Liver (tissue), 8 donors: ENCODE measurements at regions not wholly inside any gene's neighbourhood (a gene's known extent, or its start where the extent isn't known, plus 50 kb on each side); places are given as distances from the start of the nearest gene placed in this dataset.

Source experiments
- DNase-seq: peaks from one replicate; pipeline ENCODE4 v3.0.0-alpha.2; 2017; ENCODE audit warnings: low spot score
- H3K27ac ChIP-seq, 2 donors: one replicate each; pipeline ENCODE4 v1.7.0; 2013; ENCODE audit warnings: inconsistent platforms in 2 of 2, low read length in 2 of 2, control low read depth in 1 of 2, low read depth in 1 of 2, mild to moderate bottlenecking in 1 of 2
- H3K27me3 ChIP-seq, 4 donors: one replicate each; pipeline versions ENCODE4 v1.6.1 to v1.7.0; 2013; ENCODE audit warnings: low read length in 3 of 4, inconsistent platforms in 1 of 4, mild to moderate bottlenecking in 1 of 4, moderate library complexity in 1 of 4; ENCODE audit not compliant: control insufficient read depth in 4 of 4, insufficient read depth in 4 of 4
- H3K36me3 ChIP-seq, 4 donors: one replicate each; pipeline versions ENCODE4 v1.6.1 to v1.7.0; 2013; ENCODE audit warnings: low read length in 3 of 4, mild to moderate bottlenecking in 3 of 4, low read depth in 1 of 4, moderate library complexity in 1 of 4; ENCODE audit not compliant: control insufficient read depth in 4 of 4, insufficient read depth in 3 of 4
- H3K4me1 ChIP-seq, 4 donors: one replicate each; pipeline versions ENCODE4 v1.6.1 to v1.7.0; 2013; ENCODE audit warnings: low read length in 3 of 4, mild to moderate bottlenecking in 3 of 4, moderate library complexity in 1 of 4; ENCODE audit not compliant: control insufficient read depth in 4 of 4, insufficient read depth in 4 of 4
- H3K4me3 ChIP-seq, 3 donors: one replicate each; pipeline versions ENCODE4 v1.6.1 to v1.7.0; 2013; ENCODE audit warnings: low read length in 3 of 3, control low read depth in 1 of 3, low read depth in 1 of 3, mild to moderate bottlenecking in 1 of 3
- H3K9ac ChIP-seq, 2 donors: one replicate each; pipeline ENCODE4 v1.7.0; 2013; ENCODE audit warnings: low read length in 2 of 2, mild to moderate bottlenecking in 2 of 2, moderate library complexity in 2 of 2, control low read depth in 1 of 2, low read depth in 1 of 2
- H3K9me3 ChIP-seq, 4 donors: one replicate each; pipeline versions ENCODE4 v1.6.1 to v1.7.0; 2013; ENCODE audit warnings: low read length in 3 of 4; ENCODE audit not compliant: control insufficient read depth in 4 of 4
- EGR1 ChIP-seq, 2 donors: IDR thresholded peaks; 2 replicates each; pipeline ENCODE4 v1.6.1; 2016 to 2018; ENCODE audit warnings: antibody characterized with exemption in 2 of 2, low read depth in 2 of 2
- FOXA1 ChIP-seq: IDR thresholded peaks from 2 replicates; pipeline ENCODE4 v1.6.1; 2016; ENCODE audit warnings: antibody characterized with exemption
- FOXA2 ChIP-seq: IDR thresholded peaks from 2 replicates; pipeline ENCODE4 v1.6.1; 2016; ENCODE audit warnings: antibody characterized with exemption
- GABPA ChIP-seq, 2 donors: IDR thresholded peaks in 1 of 2; conservative IDR thresholded peaks in 1 of 2; 2 replicates each; pipeline ENCODE4 v1.6.1; 2016; ENCODE audit warnings: antibody characterized with exemption in 2 of 2, mild to moderate bottlenecking in 1 of 2, moderate library complexity in 1 of 2
- HNF4A ChIP-seq, 2 donors: conservative IDR thresholded peaks; 2 replicates each; pipeline ENCODE4 v1.6.1; 2016; ENCODE audit warnings: antibody characterized with exemption in 2 of 2, mild to moderate bottlenecking in 2 of 2
- HNF4G ChIP-seq: IDR thresholded peaks from 2 replicates; pipeline ENCODE4 v1.6.1; 2016; ENCODE audit warnings: antibody characterized with exemption
- JUND ChIP-seq, 2 donors: IDR thresholded peaks; 2 replicates each; pipeline ENCODE4 v1.6.1; 2016; ENCODE audit warnings: antibody characterized with exemption in 2 of 2
- RAD21 ChIP-seq, 2 donors: IDR thresholded peaks; 2 replicates each; pipeline ENCODE4 v1.6.1; 2016; ENCODE audit warnings: antibody characterized with exemption in 2 of 2, mild to moderate bottlenecking in 2 of 2
- RXRA ChIP-seq, 2 donors: IDR thresholded peaks; 2 replicates each; pipeline ENCODE4 v1.6.1; 2017 to 2018; ENCODE audit warnings: antibody characterized with exemption in 2 of 2, mild to moderate bottlenecking in 1 of 2
- SP1 ChIP-seq: IDR thresholded peaks from 2 replicates; pipeline ENCODE4 v1.6.1; 2018; ENCODE audit warnings: antibody characterized with exemption, mild to moderate bottlenecking
- TAF1 ChIP-seq: conservative IDR thresholded peaks from 2 replicates; pipeline ENCODE4 v1.6.1; 2016; ENCODE audit warnings: antibody characterized with exemption, mild to moderate bottlenecking
- YY1 ChIP-seq: IDR thresholded peaks from 2 replicates; pipeline ENCODE4 v1.6.1; 2016; ENCODE audit warnings: antibody characterized with exemption, mild to moderate bottlenecking
- WGBS: extraction: QIAGEN DNeasy Blood & Tissue Kit; methylation state at CpG from one replicate; pipeline ENCODE4 v1.1.7; 2013; 5-methylcytosine and 5-hydroxymethylcytosine counted together
- TF ChIP-seq, protein P1 (sequence below): IDR thresholded peaks from 2 replicates; pipeline ENCODE4 v1.6.1; 2016; ENCODE audit warnings: antibody characterized with exemption
- TF ChIP-seq, protein P2 (sequence below): fragments of 150-350 bp; IDR thresholded peaks from 2 replicates; pipeline ENCODE4 v1.5.1; 2017; ENCODE audit warnings: improper control_type of control experiment, low read depth, low read length; ENCODE audit not compliant: missing input control
- TF ChIP-seq, protein P3 (sequence below): IDR thresholded peaks from 2 replicates; pipeline ENCODE4 v1.6.1; 2016; ENCODE audit warnings: antibody characterized with exemption
- TF ChIP-seq, protein P4 (sequence below): IDR thresholded peaks from 2 replicates; pipeline ENCODE4 v1.6.1; 2016; ENCODE audit warnings: antibody characterized with exemption, mild to moderate bottlenecking
- TF ChIP-seq, protein P5 (sequence below): IDR thresholded peaks from 2 replicates; pipeline ENCODE4 v1.6.1; 2016; ENCODE audit warnings: antibody characterized with exemption
- donor health status: healthy.
- donor health status: healthy.
- donor health status: healthy.
- donor health status: healthy.
- donor health status: healthy.

DNA sequence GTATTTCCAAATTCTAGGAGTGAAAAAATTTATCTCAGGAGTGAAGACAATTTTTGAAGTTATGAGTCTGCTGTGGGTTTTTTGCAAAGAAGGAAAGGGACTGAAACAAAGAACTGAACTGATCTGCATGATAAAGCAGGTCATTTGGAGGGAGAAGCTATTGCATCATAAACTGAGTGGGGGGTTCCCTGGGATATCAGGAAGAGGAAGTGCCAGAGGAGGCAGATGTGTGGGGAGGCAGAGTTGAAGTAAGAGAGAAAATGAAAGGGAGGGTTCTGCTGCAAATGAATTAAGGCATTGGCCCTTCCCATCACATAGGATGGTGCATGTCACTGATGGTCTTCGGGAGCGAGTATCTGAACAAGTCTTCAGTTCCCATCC, 379.2 kb downstream of the VPS13C start:
- 86% methylated on average over 2 of the region's 2 CpGs for WGBS
- H3K36me3 ChIP-seq, result no peaks in the 10 kb centered on the region
- peaks cover 0 to 5% (median under 1%) of the 10 kb centered on the region in 4 donors for H3K9me3 ChIP-seq
- H3K4me3 ChIP-seq, result no peak overlapping the region
- TF ChIP-seq FOXA2, result no peak
- no peak for TF ChIP-seq FOXA1
- no peak for TF ChIP-seq RAD21 (IDR thresholded peaks at IDR 0.05)
- TF ChIP-seq GABPA (IDR thresholded peaks at IDR 0.05 in 1 of 2, conservative IDR thresholded peaks at IDR 0.05 in 1 of 2), result no peak
- TF ChIP-seq, protein P1, sequence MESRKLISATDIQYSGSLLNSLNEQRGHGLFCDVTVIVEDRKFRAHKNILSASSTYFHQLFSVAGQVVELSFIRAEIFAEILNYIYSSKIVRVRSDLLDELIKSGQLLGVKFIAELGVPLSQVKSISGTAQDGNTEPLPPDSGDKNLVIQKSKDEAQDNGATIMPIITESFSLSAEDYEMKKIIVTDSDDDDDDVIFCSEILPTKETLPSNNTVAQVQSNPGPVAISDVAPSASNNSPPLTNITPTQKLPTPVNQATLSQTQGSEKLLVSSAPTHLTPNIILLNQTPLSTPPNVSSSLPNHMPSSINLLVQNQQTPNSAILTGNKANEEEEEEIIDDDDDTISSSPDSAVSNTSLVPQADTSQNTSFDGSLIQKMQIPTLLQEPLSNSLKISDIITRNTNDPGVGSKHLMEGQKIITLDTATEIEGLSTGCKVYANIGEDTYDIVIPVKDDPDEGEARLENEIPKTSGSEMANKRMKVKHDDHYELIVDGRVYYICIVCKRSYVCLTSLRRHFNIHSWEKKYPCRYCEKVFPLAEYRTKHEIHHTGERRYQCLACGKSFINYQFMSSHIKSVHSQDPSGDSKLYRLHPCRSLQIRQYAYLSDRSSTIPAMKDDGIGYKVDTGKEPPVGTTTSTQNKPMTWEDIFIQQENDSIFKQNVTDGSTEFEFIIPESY, result no peak
- TF ChIP-seq YY1, result no peak
- TF ChIP-seq SP1, result no peak
- no peak for TF ChIP-seq JUND (IDR thresholded peaks at IDR 0.05)
- TF ChIP-seq HNF4A (conservative IDR thresholded peaks at IDR 0.05), result no peak
- no peak for TF ChIP-seq RXRA (IDR thresholded peaks at IDR 0.05)
- H3K9ac ChIP-seq, result no peak overlapping the region
- no peaks in the 10 kb centered on the region for H3K27me3 ChIP-seq
- H3K27ac ChIP-seq, result no peak overlapping the region
- no peak for DNase-seq
- peaks cover 0 to 5% (median 0%) of the 10 kb centered on the region in 4 donors for H3K4me1 ChIP-seq

DNA sequence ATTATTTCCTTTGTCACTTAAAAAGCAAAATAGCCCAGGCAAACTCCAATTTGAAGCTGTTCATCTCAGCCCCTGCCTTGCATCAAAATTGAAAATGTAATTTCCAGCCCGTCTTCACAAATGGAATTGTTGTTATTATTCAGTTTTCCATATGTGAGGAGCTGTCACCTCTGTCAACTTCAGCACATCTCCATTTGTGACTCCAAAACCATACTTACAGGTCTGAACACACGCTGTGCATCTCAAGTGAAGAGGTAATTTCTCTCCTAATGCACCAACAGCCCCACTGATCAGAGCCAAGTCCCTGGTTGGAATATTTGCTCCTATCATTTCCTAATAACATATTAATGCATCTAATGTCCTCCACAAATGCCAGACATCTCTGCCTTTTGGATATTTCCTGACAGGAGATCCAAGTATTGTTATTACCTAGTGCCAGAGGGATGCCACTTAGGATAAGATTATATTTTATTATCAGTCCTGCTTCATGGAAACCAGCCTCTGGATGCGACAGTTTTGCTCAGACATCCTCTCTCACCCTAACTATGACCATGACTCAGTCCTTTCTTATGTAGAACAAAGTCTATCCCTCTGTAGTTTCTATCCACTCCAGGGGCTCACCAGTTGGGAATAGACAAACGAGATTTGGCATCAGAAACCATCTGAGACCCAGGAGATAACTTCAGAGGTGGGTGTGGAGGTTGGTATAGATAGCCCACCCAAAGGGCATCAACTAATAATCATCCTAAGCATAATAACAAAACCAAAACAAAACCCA, 379.8 kb downstream of the VPS13C start:
- H3K36me3 ChIP-seq, result no peaks in the 10 kb centered on the region
- no peak overlapping the region for H3K27ac ChIP-seq
- peaks cover 0 to 5% (median 0%) of the 10 kb centered on the region in 4 donors for H3K4me1 ChIP-seq
- no peak for TF ChIP-seq TAF1
- TF ChIP-seq RAD21 (IDR thresholded peaks at IDR 0.05), result no peak
- DNase-seq, result no peak
- WGBS, result 69% methylated on average over 4 of the region's 4 CpGs
- no peak overlapping the region for H3K9ac ChIP-seq
- H3K27me3 ChIP-seq, result no peaks in the 10 kb centered on the region
- H3K9me3 ChIP-seq, result peaks cover 0 to 5% (median under 1%) of the 10 kb centered on the region in 4 donors
- no peak overlapping the region for H3K4me3 ChIP-seq

DNA sequence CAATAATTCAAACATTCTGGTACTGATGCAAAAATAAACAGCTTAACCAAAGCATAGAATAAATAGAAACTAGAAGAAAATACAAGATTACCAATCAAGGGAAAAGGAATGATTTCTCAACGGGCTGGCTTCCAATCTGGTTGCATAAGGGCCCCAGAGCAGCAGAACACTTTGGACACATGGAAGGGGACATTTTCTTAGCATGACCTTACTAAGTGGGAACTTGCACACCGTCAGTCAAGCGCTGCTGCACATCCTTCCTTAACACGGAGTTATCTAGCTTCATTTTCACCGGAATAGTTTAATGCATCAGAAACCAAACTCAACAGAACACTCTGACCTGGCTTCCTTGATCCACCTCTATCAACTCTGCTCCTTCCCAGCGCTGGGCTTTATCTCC, 388.5 kb downstream of the VPS13C start:
- no peaks in the 10 kb centered on the region for H3K36me3 ChIP-seq
- H3K4me3 ChIP-seq, result no peak overlapping the region
- TF ChIP-seq, protein P2, sequence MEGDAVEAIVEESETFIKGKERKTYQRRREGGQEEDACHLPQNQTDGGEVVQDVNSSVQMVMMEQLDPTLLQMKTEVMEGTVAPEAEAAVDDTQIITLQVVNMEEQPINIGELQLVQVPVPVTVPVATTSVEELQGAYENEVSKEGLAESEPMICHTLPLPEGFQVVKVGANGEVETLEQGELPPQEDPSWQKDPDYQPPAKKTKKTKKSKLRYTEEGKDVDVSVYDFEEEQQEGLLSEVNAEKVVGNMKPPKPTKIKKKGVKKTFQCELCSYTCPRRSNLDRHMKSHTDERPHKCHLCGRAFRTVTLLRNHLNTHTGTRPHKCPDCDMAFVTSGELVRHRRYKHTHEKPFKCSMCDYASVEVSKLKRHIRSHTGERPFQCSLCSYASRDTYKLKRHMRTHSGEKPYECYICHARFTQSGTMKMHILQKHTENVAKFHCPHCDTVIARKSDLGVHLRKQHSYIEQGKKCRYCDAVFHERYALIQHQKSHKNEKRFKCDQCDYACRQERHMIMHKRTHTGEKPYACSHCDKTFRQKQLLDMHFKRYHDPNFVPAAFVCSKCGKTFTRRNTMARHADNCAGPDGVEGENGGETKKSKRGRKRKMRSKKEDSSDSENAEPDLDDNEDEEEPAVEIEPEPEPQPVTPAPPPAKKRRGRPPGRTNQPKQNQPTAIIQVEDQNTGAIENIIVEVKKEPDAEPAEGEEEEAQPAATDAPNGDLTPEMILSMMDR, result no peak
- TF ChIP-seq EGR1 (IDR thresholded peaks at IDR 0.05; ENCODE audit: low read depth in 2 of 2), result no peak
- TF ChIP-seq JUND (IDR thresholded peaks at IDR 0.05), result no peak
- no peak for TF ChIP-seq FOXA1
- TF ChIP-seq TAF1, result no peak
- no peak for TF ChIP-seq GABPA (IDR thresholded peaks at IDR 0.05 in 1 of 2, conservative IDR thresholded peaks at IDR 0.05 in 1 of 2)
- TF ChIP-seq SP1, result no peak
- TF ChIP-seq HNF4A (conservative IDR thresholded peaks at IDR 0.05), result no peak
- no peak for TF ChIP-seq RXRA (IDR thresholded peaks at IDR 0.05)
- no peak for TF ChIP-seq HNF4G
- TF ChIP-seq, protein P3, sequence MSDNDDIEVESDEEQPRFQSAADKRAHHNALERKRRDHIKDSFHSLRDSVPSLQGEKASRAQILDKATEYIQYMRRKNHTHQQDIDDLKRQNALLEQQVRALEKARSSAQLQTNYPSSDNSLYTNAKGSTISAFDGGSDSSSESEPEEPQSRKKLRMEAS, result no peak
- TF ChIP-seq, protein P4, sequence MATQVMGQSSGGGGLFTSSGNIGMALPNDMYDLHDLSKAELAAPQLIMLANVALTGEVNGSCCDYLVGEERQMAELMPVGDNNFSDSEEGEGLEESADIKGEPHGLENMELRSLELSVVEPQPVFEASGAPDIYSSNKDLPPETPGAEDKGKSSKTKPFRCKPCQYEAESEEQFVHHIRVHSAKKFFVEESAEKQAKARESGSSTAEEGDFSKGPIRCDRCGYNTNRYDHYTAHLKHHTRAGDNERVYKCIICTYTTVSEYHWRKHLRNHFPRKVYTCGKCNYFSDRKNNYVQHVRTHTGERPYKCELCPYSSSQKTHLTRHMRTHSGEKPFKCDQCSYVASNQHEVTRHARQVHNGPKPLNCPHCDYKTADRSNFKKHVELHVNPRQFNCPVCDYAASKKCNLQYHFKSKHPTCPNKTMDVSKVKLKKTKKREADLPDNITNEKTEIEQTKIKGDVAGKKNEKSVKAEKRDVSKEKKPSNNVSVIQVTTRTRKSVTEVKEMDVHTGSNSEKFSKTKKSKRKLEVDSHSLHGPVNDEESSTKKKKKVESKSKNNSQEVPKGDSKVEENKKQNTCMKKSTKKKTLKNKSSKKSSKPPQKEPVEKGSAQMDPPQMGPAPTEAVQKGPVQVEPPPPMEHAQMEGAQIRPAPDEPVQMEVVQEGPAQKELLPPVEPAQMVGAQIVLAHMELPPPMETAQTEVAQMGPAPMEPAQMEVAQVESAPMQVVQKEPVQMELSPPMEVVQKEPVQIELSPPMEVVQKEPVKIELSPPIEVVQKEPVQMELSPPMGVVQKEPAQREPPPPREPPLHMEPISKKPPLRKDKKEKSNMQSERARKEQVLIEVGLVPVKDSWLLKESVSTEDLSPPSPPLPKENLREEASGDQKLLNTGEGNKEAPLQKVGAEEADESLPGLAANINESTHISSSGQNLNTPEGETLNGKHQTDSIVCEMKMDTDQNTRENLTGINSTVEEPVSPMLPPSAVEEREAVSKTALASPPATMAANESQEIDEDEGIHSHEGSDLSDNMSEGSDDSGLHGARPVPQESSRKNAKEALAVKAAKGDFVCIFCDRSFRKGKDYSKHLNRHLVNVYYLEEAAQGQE, result no peak
- TF ChIP-seq, protein P5, sequence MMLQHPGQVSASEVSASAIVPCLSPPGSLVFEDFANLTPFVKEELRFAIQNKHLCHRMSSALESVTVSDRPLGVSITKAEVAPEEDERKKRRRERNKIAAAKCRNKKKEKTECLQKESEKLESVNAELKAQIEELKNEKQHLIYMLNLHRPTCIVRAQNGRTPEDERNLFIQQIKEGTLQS, result no peak
- H3K27me3 ChIP-seq, result no peaks in the 10 kb centered on the region
- DNase-seq, result no peak
- H3K9ac ChIP-seq, result no peak overlapping the region
- no peaks in the 10 kb centered on the region for H3K4me1 ChIP-seq
- no peaks in the 10 kb centered on the region for H3K9me3 ChIP-seq
- no peak overlapping the region for H3K27ac ChIP-seq
- WGBS, result 47% methylated on average over 6 of the region's 6 CpGs
